GM12891 (cell line): ENCODE measurements at regions not wholly inside any gene's neighbourhood (a gene's known extent, or its start where the extent isn't known, plus 50 kb on each side); places are given as distances from the start of the nearest gene placed in this dataset.

Experiments
- PAX5 ChIP-seq: IDR thresholded peaks from 2 replicates; pipeline ENCODE4 v1.6.1; 2011; ENCODE audit warnings: low read length, moderate library complexity, mild to moderate bottlenecking; ENCODE audit not compliant: insufficient read depth, severe bottlenecking
- POLR2A ChIP-seq: IDR thresholded peaks from 2 replicates; pipeline ENCODE4 v1.6.1; 2011; ENCODE audit warnings: low read depth, low read length, control low read depth
- POLR2AphosphoS5 ChIP-seq: IDR thresholded peaks from 2 replicates; pipeline ENCODE4 v1.6.1; 2011; ENCODE audit warnings: low read depth, low read length, control low read depth
- POU2F2 ChIP-seq: IDR thresholded peaks from 2 replicates; pipeline ENCODE4 v1.6.1; 2011; ENCODE audit warnings: low read depth, mild to moderate bottlenecking, control low read depth, low read length, moderate library complexity
- SPI1 ChIP-seq: IDR thresholded peaks from 2 replicates; pipeline ENCODE4 v1.6.1; 2011; ENCODE audit warnings: low read depth, low read length, control low read depth
- TAF1 ChIP-seq: IDR thresholded peaks from 2 replicates; pipeline ENCODE4 v1.6.1; 2011; ENCODE audit warnings: low read depth, low read length, control low read depth

GRCh38 chr22:27267145-27267544, 534.4 kb downstream of the MN1 start:
- no peak for TF ChIP-seq TAF1
- TF ChIP-seq POU2F2: no peak
- no peak for TF ChIP-seq PAX5
- TF ChIP-seq POLR2A: no peak
- no peak for TF ChIP-seq POLR2AphosphoS5
- no peak for TF ChIP-seq SPI1
